GM12875 (cell line): ENCODE measurements at regions not wholly inside any gene's neighbourhood (a gene's known extent, or its start where the extent isn't known, plus 50 kb on each side); places are given as distances from the start of the nearest gene placed in this dataset.

Experiments used
- H3K4me3 ChIP-seq: one replicate; pipeline ENCODE4 v1.5.1; 2011; ENCODE audit warnings: low read depth, low read length, control low read depth
- CTCF ChIP-seq: IDR thresholded peaks from 2 replicates; pipeline ENCODE4 v1.5.1; 2011; ENCODE audit warnings: low read depth, mild to moderate bottlenecking, control low read depth, inconsistent platforms, low read length, moderate library complexity, borderline replicate concordance; ENCODE audit not compliant: insufficient read depth

DNA sequence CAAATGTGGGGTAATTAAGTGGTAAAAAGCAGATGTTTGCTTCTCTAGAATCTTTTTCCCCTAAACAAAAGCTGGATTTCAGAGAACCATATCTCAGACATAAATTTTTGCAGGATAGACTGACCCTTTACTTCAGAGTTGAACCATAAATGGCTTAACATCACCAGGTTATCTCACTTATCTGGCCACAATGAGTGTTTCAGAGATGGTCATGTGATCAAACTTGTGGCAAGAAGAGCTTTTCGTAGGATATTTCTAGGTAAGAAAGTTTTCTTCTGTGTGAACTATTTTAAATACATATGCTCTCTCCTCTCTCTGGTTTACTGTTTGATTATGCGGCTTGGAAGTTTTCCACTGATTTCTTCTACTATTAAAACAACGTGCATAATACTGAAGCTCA lies 270.2 kb upstream of the TFAP2D start:
- TF ChIP-seq CTCF: no peak
- H3K4me3 ChIP-seq: no peak overlapping the region

DNA sequence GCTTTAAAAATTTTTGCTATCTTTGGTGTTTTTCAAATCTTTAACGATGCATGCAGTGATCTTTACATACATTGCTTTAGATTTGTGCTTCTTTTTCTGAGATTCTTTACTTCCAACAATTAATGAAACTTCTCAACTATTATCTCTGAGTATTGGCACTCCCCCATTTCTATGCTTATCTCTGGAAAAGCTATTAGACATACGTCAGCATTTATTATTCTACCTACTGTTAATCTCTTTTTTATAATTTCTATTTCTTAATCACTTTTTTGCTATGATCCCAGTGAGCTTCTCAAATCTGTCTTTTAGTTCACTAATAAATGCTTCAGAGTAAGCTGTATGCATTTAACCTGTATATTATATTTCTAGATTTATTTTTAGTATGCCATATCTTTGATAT lies 264.2 kb upstream of the TFAP2D start:
- no peak for TF ChIP-seq CTCF
- H3K4me3 ChIP-seq: no peak overlapping the region

- TF ChIP-seq CTCF: no peak
Measured at GRCh38 chr6:50451826-50452400, 261.4 kb upstream of the TFAP2D start.

GRCh38 chr6:50455029-50455428 lies 258.3 kb upstream of the TFAP2D start:
- H3K4me3 ChIP-seq: no peak overlapping the region
- TF ChIP-seq CTCF: no peak

More at GRCh38 chr6:50451826-50452400, 261.4 kb upstream of the TFAP2D start:
- H3K4me3 ChIP-seq: no peak overlapping the region

DNA sequence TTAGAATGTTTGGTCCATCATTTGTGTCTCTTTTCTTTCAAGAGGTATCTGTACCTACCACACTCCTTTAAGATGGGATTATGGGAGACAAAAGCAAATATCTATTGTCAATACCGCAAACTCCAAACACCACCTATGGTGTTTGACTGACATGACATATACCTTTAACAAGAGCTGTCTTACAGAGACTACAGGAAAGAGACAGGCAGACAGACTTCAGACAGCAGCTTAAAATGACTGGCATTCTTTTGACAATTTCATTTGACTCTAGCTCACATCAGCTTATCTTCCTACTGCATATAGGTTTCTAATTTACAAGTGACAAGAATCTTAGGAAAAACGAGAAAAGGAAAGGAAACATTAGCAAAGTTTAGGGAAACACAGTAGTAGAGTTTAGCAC lies 256.0 kb upstream of the TFAP2D start:
- no peak overlapping the region for H3K4me3 ChIP-seq
- no peak for TF ChIP-seq CTCF

DNA sequence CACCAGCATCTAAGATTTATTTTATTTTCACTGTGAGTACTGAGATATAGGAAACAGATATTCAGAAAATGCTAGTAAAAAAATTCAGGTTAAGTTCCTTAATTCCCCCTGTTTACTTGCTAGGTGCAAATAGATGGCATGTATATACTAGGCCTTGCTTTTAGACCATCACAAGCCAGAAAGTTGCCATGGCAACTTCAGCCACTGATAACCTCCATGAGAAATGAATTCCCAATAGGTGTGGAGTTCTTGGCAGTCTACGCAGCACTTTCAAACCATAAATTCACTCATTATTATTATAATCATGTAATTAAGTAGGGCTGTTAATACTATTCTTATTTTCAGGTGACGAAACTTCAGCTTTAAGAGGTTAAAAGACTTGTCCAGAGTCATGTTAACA lies 251.6 kb upstream of the TFAP2D start:
- no peak overlapping the region for H3K4me3 ChIP-seq
- no peak for TF ChIP-seq CTCF

GRCh38 chr6:50463931-50464330 lies 249.4 kb upstream of the TFAP2D start:
- TF ChIP-seq CTCF: no peak
- H3K4me3 ChIP-seq: no peak overlapping the region
